ENCODE measurements at regions not wholly inside any gene's neighbourhood (a gene's known extent, or its start where the extent isn't known, plus 50 kb on each side); places are given as distances from the start of the nearest gene placed in this dataset.

- no peak for DNase-seq
Observed at GRCh38 chr13:80284290-80284689, 56.6 kb downstream of the SPRY2 start.

GRCh38 chr13:80278706-80279105, 62.2 kb downstream of the SPRY2 start:
- no peak for DNase-seq

DNA sequence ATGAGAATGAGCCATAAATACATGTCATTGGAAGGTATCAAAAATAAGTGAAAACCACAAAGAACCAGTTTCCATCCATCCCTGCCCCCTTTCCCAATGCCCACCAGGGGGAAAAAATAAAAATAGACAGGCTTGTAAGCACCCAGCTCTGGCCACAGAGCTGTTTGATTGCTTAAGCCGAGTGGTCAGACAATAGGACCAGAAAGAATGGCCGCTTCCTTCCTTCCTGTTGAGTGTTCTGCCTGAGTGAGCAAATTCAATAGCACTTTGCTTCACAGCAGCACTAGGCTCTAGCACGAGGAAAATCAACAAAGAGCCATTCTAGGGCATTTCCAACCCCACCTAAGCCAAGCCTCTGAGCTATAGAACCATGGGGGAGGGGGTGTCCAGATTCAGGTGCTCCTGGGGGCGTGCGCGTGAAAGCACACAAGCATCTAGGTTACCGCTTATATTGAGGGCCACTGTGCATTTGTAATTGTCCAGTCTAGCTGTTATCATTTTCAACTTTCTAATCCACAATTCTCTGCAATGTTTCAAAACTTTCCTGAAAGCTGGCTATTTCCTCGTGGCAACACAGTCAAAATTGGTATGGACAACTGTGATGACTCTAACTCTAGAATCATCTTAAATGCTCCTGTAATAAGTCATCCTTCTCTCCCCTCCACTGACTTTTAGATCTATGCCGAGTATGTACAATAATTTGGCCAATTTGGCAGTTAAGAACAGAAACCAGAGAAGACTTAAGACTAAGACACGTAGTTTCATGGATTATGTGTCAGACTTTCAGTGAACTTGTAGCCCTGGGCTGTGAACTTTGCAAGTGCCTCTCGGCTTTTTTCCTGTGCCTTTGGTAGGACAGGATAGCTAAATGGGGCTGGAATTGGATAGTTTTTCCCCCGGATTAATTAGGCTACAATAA, 64.3 kb downstream of the SPRY2 start:
- DNase-seq: no peak

- no peak for DNase-seq
Observed at GRCh38 chr13:80274643-80275042, 66.3 kb downstream of the SPRY2 start.

GRCh38 chr13:80273718-80274117, 67.2 kb downstream of the SPRY2 start:
- DNase-seq: no peak

DNA sequence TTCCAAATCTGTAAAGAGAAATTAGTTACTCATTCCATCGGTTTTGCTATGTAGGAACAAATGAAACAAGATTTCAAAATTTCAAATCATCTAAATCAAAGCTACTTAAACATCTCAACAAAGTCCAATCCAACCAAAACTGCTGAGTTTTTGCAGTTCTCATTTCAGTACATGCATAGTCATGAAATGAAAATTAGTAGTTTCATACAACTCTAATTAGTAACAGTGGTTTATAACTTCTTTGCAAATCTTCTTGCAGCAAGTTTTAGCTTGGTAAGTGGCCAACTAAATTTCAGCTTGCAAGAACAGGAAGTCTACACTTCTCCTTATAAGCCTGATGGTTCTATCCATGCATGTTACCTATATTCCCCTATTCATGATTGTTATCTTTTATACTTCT, 75.6 kb downstream of the SPRY2 start:
- DNase-seq: no peak

- no peak for DNase-seq
Observed at GRCh38 chr13:80263745-80264513, 77.0 kb downstream of the SPRY2 start.

- no peak for DNase-seq
Observed at GRCh38 chr13:80262051-80262695, 78.8 kb downstream of the SPRY2 start.

- DNase-seq: no peak
Observed at GRCh38 chr13:80259159-80259558, 81.8 kb downstream of the SPRY2 start.

DNA sequence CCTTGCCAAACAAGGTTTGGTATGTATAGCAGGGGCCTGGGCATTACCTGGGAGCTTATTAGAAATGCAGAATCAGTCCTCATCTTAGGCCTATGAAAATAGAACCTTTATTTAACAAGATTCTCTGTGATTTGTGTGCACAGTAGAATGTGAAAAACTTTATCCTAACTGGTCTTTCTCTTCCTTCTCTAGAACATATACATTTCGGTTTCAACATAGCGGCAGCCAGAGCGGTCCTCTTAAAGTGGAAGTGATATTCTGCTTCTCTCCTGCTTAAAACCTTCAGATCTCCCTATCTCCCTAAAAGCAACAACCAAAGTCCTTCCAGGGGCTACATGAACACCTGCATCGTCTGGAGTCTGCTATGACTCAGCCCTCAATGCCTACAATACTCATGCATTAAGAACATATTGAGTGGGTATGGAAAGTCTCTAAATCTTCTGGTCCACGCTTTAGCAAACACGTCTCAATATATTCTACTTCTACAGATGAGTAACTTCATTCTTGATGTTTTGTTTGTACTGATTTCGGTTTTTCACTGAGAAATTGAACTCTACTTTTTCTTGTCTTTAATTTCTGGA, 84.5 kb downstream of the SPRY2 start:
- no peak for DNase-seq

DNA sequence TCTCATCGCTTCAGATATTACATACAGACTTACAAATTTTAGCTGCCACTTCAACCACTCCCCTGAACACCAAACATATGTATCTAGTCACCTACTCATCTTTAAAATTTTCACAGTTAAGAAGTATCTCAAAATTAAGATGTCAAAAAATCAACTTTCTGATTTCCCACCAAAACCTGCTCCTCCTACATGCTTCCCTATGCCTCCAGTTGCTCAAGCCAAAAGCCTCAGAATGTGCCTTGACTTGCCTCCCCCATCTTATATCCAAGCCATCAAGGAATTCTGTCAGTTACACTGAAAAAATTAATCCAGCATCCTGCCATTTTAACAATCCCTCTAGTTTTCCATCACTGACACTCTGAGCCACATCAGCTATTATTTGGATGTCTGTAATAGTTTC, 85.0 kb downstream of the SPRY2 start:
- DNase-seq: no peak

GRCh38 chr13:80251403-80251802, 89.5 kb downstream of the SPRY2 start:
- no peak for DNase-seq

- DNase-seq: no peak
Observed at GRCh38 chr13:80250213-80250810, 90.6 kb downstream of the SPRY2 start.

- DNase-seq: no peak
Observed at GRCh38 chr13:80249516-80250212, 91.3 kb downstream of the SPRY2 start.

DNA sequence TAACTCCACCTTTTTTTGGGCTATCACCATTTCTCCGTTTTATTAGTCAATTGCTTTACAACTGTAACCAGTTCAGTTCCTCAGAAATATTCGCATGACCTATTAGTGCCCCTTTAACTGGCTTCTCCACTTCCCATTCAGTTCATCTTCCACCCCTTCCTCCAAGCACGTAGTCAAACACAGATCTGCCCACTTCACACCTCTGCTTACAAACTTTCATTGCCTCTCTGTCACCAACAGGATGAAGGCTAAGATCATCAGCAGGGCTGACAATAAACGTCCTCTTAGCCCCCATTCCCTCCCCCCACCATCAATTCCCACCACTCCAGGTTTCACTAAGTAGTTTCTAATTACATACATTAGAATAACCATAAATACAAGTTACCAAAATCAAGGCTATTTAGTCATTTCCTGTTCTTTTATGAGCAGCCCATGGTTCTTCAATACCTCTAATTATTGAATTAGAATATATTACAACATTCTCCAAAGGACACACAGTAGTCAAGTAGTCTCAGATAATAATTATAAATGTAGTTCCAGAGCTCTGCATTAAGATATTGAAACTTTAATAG, 95.7 kb downstream of the SPRY2 start:
- no peak for DNase-seq

DNA sequence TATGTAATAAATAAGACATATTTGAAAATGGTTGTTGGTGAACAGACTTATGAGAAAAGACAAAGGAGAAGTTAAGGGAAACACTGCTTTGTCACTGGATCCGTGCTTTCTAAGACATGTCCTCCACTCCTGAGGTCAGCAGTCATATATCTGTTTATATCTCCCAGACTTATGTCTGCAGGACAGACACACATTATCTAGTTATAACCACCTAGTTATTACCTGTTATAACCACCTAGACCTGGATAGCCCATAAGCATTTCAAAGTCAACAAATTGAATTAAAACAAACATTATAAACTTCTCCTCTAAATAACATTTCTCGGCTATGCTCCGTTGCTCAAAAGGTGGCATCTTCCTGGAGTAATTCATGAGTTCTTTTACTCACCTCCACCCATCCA, 96.4 kb downstream of the SPRY2 start:
- DNase-seq: no peak

DNA sequence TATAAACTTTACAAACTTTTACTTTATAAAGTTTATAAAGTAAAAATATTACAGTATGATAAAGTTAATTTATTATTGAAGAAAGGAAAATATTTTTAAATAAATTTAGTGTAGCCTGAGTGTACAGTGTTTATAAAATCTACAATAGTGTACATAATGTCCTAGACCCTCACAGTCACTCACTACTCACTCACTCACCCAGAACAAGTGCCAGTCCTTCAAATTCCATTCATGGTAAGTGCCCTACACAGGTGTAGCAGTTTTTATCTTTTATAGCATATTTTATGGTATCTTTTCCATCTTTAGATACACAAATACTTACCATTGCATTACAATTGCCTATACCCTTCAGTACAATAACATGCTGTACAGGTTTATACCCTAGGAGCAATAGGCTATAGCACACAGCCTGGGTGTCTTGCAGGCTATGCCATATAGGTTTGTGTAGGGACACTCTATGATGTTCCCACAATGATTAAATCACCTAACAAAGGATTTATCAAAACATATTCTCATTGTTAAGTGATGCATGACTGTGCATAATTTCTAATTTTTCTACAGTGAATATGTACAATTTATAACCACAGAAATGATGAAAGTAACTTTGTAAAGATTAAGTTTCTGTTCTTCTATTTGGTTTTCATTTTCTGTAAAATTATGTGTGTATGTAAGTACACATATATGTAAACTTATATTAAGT, 98.0 kb downstream of the SPRY2 start:
- no peak for DNase-seq

DNA sequence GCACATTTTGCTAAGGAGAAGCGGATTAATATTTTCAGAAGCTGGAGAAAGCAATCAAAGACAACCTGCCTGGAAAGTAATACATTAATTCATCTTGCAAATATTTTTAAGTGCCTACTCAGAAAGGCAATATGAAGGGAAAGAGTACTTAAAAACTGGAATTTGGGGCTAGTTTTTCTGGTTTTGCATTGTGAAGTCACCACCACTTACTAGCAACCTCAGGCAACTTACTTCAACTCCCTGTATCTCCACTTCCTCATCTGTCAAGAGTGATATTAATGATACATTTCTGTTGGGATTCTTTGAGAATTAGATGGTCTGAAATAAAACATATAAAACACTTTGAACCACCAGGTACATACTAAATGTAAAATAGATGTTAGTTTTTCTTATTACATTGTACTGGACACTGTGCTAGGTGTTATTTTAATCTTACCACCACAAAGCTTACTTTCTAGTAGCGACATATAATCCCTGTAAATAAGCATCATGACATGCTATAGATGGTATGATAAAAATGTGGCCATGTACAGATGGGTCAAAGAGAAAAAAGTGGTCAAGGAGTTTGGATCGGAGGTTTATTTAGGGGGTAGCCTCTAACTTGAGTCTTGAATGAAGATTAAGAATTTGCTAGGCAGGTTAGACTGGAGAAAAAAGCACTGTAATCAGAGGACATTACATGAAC, 101.2 kb downstream of the SPRY2 start:
- no peak for DNase-seq

GRCh38 chr13:80239116-80239515, 101.8 kb downstream of the SPRY2 start:
- DNase-seq: no peak

GRCh38 chr13:80237646-80238045, 103.3 kb downstream of the SPRY2 start:
- DNase-seq: no peak

DNA sequence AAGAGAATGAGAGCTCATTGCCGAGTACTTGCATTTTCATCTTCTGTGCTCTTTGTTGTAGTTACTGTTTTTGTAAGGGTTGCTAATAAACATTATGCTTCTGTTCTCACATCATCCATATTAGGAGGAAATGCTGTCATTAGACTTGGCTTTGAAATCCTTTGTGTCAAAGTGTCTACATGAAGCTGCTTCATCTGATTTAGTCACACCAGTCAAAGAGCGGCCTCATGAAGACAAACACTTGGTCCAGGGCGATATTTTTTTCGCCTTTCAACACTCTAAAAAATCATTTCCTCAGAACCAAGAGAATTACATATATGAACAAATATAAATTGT, 105.0 kb downstream of the SPRY2 start:
- DNase-seq: no peak

All from stimulated activated naive CD4-positive, alpha-beta T cell treated with Interleukin-2 at 50 U/mL for 16 hours (primary cell).